H1 (cell line): ENCODE measurements at regions not wholly inside any gene's neighbourhood (a gene's known extent, or its start where the extent isn't known, plus 50 kb on each side); places are given as distances from the start of the nearest gene placed in this dataset.

ENCODE experiments used
- CTCF ChIA-PET: fragments of 300-600 bp; sonication (Branson Sonifier 250); formaldehyde crosslinking; loops from one replicate; lab custom pipeline; 2021; ENCODE audit not compliant: partially characterized antibody; lab: Charles Lee
- POLR2A ChIA-PET: fragments of 300-600 bp; sonication (Branson Sonifier 250); formaldehyde crosslinking; loops from one replicate; lab custom pipeline; 2021; ENCODE audit warnings: inconsistent platforms; ENCODE audit not compliant: partially characterized antibody; lab: Charles Lee
- DNase-seq, 2 experiments: peaks; one replicate each; pipeline versions ENCODE4 v3.0.0 to v3.0.0-alpha.2; 2010 to 2022; ENCODE audit warnings: low spot score in 2 of 2, low read depth in 1 of 2, mixed read lengths in 1 of 2
- FAIRE-seq: peaks from 2 replicates; lab custom pipeline; 2011; peaks lifted over from hg19 to GRCh38; lab: Jason Lieb, UNC
- H2AFZ ChIP-seq: 2 replicates; pipeline ENCODE4 v1.8.1; 2012; ENCODE audit warnings: low read length, inconsistent platforms
- H2AK5ac ChIP-seq: 2 replicates; pipeline ENCODE4 v1.6.1; 2013; ENCODE audit warnings: low read depth, low read length
- H2BK120ac ChIP-seq: replicated peaks from 2 replicates; pipeline ENCODE3; 2013; ENCODE audit warnings: low read depth, low read length, inconsistent platforms
- H2BK12ac ChIP-seq: 2 replicates; pipeline ENCODE4 v1.6.1; 2013; ENCODE audit warnings: low read depth, low read length
- H2BK15ac ChIP-seq: 2 replicates; pipeline ENCODE4 v1.6.1; 2013; ENCODE audit warnings: low read length
- H2BK20ac ChIP-seq: 2 replicates; pipeline ENCODE4 v1.6.1; 2013; ENCODE audit warnings: low read length
- H2BK5ac ChIP-seq: 2 replicates; pipeline ENCODE4 v1.6.1; 2013; ENCODE audit warnings: low read depth, low read length
- H3K14ac ChIP-seq: 2 replicates; pipeline ENCODE4 v1.6.1; 2013; ENCODE audit warnings: inconsistent platforms; ENCODE audit not compliant: insufficient read length
- H3K18ac ChIP-seq: 2 replicates; pipeline ENCODE4 v1.6.1; 2013; ENCODE audit warnings: low read length; ENCODE audit errors: extremely low read depth
- H3K23ac ChIP-seq: 2 replicates; pipeline ENCODE4 v1.6.1; 2013; ENCODE audit warnings: inconsistent platforms; ENCODE audit not compliant: insufficient read length
- H3K23me2 ChIP-seq: 2 replicates; pipeline ENCODE4 v1.6.1; 2013; ENCODE audit warnings: low read depth, low read length
- H3K27ac ChIP-seq: 2 replicates; pipeline ENCODE4 v1.6.1; 2011; ENCODE audit warnings: low read depth, low read length, inconsistent platforms
- H3K27me3 ChIP-seq, 4 experiments: replicated peaks in 1 of 4; 1 replicate in 1 of 4; 2 replicates in 3 of 4; pipeline versions ENCODE4 v1.6.1 to v1.8.1; 2011 to 2013; ENCODE audit warnings: low read length in 3 of 4, mild to moderate bottlenecking in 3 of 4, inconsistent platforms in 2 of 4, mixed read lengths in 2 of 4, moderate library complexity in 1 of 4; ENCODE audit not compliant: control insufficient read depth in 3 of 4, insufficient read depth in 3 of 4; ENCODE audit errors: extremely low read depth in 1 of 4
- H3K36me3 ChIP-seq, 4 experiments: 2 replicates each; pipeline versions ENCODE4 v1.6.1 to v1.8.1; 2011 to 2013; ENCODE audit warnings: mild to moderate bottlenecking in 4 of 4, low read length in 3 of 4, moderate library complexity in 2 of 4, control low read depth in 1 of 4, inconsistent platforms in 1 of 4; ENCODE audit not compliant: insufficient read depth in 4 of 4, control insufficient read depth in 2 of 4
- H3K4ac ChIP-seq: replicated peaks from 2 replicates; pipeline ENCODE3; 2013; ENCODE audit warnings: low read length, low read depth, mixed read lengths, inconsistent platforms; ENCODE audit not compliant: insufficient read length
- H3K4me1 ChIP-seq, 4 experiments: replicated peaks in 1 of 4; 1 replicate in 1 of 4; 2 replicates in 3 of 4; pipeline versions ENCODE4 v1.6.1 to v1.8.1; 2011 to 2013; ENCODE audit warnings: low read length in 3 of 4, inconsistent platforms in 2 of 4, mixed read lengths in 1 of 4; ENCODE audit not compliant: insufficient read depth in 4 of 4, control insufficient read depth in 3 of 4
- H3K4me2 ChIP-seq, 2 experiments: 2 replicates each; pipeline versions ENCODE4 v1.6.1 to v1.8.1; 2011 to 2013; ENCODE audit warnings: low read depth in 2 of 2, low read length in 2 of 2, control low read depth in 1 of 2, inconsistent platforms in 1 of 2, mild to moderate bottlenecking in 1 of 2; ENCODE audit not compliant: insufficient read depth in 1 of 2
- H3K4me3 ChIP-seq, 4 experiments: fragments of 200-600, 300-600 bp in 1 of 4; sonication (generic), shearing (Covaris generic), sonication (Bioruptor Twin) in 1 of 4; 2 replicates each; pipeline versions ENCODE4 v1.5.1 to v1.8.1; 2011 to 2016; ENCODE audit warnings: low read length in 4 of 4, low read depth in 3 of 4, control low read depth in 2 of 4, inconsistent platforms in 2 of 4, mild to moderate bottlenecking in 2 of 4, mixed read lengths in 1 of 4, moderate library complexity in 1 of 4; ENCODE audit not compliant: insufficient read depth in 2 of 4; ENCODE audit errors: extremely low read depth in 1 of 4
- H3K56ac ChIP-seq: replicated peaks from 2 replicates; pipeline ENCODE3; 2013; ENCODE audit warnings: low read depth, mild to moderate bottlenecking, mixed read lengths, low read length, inconsistent platforms; ENCODE audit not compliant: insufficient read length
- H3K79me1 ChIP-seq: 2 replicates; pipeline ENCODE4 v1.6.1; 2013; ENCODE audit warnings: low read depth, low read length, control low read depth
- H3K79me2 ChIP-seq, 2 experiments: 2 replicates each; pipeline versions ENCODE4 v1.6.1 to v1.8.1; 2012 to 2013; ENCODE audit warnings: low read length in 2 of 2, mild to moderate bottlenecking in 2 of 2, inconsistent platforms in 1 of 2; ENCODE audit not compliant: insufficient read depth in 2 of 2, control insufficient read depth in 1 of 2
- H3K9ac ChIP-seq, 4 experiments: replicated peaks in 1 of 4; 1 replicate in 1 of 4; 2 replicates in 3 of 4; pipeline versions ENCODE4 v1.6.1 to v1.8.1; 2011 to 2013; ENCODE audit warnings: low read depth in 3 of 4, low read length in 3 of 4, control low read depth in 2 of 4, mild to moderate bottlenecking in 2 of 4, moderate library complexity in 2 of 4, inconsistent platforms in 1 of 4; ENCODE audit errors: extremely low read depth in 1 of 4
- H3K9me3 ChIP-seq, 2 experiments: 2 replicates each; pipeline versions ENCODE4 v1.6.1 to v1.8.1; 2012 to 2013; ENCODE audit warnings: mild to moderate bottlenecking in 2 of 2, moderate library complexity in 2 of 2, control low read depth in 1 of 2, inconsistent platforms in 1 of 2, low read depth in 1 of 2, low read length in 1 of 2, mixed read lengths in 1 of 2; ENCODE audit not compliant: insufficient read depth in 2 of 2
- H4K20me1 ChIP-seq, 2 experiments: replicated peaks in 1 of 2; 2 replicates each; pipeline versions ENCODE3 to v1.8.1; 2011 to 2013; ENCODE audit warnings: inconsistent platforms in 2 of 2, low read length in 2 of 2, mild to moderate bottlenecking in 1 of 2; ENCODE audit not compliant: insufficient read depth in 2 of 2, control insufficient read depth in 1 of 2
- H4K5ac ChIP-seq: 2 replicates; pipeline ENCODE4 v1.6.1; 2013; ENCODE audit warnings: low read length, low read depth, mixed read lengths, inconsistent platforms; ENCODE audit not compliant: insufficient read length
- H4K8ac ChIP-seq: 2 replicates; pipeline ENCODE4 v1.8.0; 2013; ENCODE audit warnings: mild to moderate bottlenecking, moderate library complexity, low read length, inconsistent platforms; ENCODE audit not compliant: insufficient read depth; ENCODE audit errors: extremely low read depth
- H4K91ac ChIP-seq: replicated peaks from 2 replicates; pipeline ENCODE3; 2013; ENCODE audit warnings: low read length, mixed read lengths, inconsistent platforms; ENCODE audit not compliant: insufficient read length
- ASH2L ChIP-seq: fragments of 200-600, 300-600 bp; sonication (generic); IDR thresholded peaks from one replicate; pipeline ENCODE4 v1.7.1; 2017; ENCODE audit warnings: low read length
- BCL11A ChIP-seq, 2 experiments: IDR thresholded peaks; one replicate each; pipeline ENCODE4 v1.6.1; 2011; ENCODE audit warnings: low read depth in 2 of 2, low read length in 2 of 2, mild to moderate bottlenecking in 2 of 2
- EGR1 ChIP-seq: IDR thresholded peaks from 2 replicates; pipeline ENCODE4 v1.6.1; 2011; ENCODE audit warnings: low read depth, low read length, borderline replicate concordance
- EP300 ChIP-seq, 2 experiments: IDR thresholded peaks; 1 replicate in 1 of 2; 2 replicates in 1 of 2; pipeline ENCODE4 v1.6.1; 2011 to 2012; ENCODE audit warnings: low read depth in 2 of 2, low read length in 2 of 2, mild to moderate bottlenecking in 2 of 2, borderline replicate concordance in 1 of 2, inconsistent platforms in 1 of 2, moderate library complexity in 1 of 2
- POLR2A ChIP-seq, 2 experiments: IDR thresholded peaks; 1 replicate in 1 of 2; 2 replicates in 1 of 2; pipeline ENCODE4 v1.6.1; 2011; ENCODE audit warnings: low read depth in 2 of 2, low read length in 2 of 2, mild to moderate bottlenecking in 2 of 2; ENCODE audit errors: control extremely low read depth in 1 of 2
- POU5F1 ChIP-seq: IDR thresholded peaks from 2 replicates; pipeline ENCODE4 v1.6.1; 2011; ENCODE audit warnings: low read depth, mild to moderate bottlenecking, low read length, moderate library complexity
- RAD21 ChIP-seq, 2 experiments: IDR thresholded peaks in 1 of 2; conservative IDR thresholded peaks in 1 of 2; 2 replicates each; pipeline ENCODE4 v1.6.1; 2011; ENCODE audit warnings: low read depth in 2 of 2, low read length in 2 of 2, improper control_type of control experiment in 1 of 2, inconsistent platforms in 1 of 2, mild to moderate bottlenecking in 1 of 2, moderate library complexity in 1 of 2
- RBBP5 ChIP-seq: IDR thresholded peaks from 2 replicates; pipeline ENCODE4 v1.7.1; 2012; ENCODE audit warnings: low read depth, mild to moderate bottlenecking, inconsistent platforms, low read length, moderate library complexity, borderline replicate concordance
- SIRT6 ChIP-seq: IDR thresholded peaks from one replicate; pipeline ENCODE4 v1.7.1; 2012; ENCODE audit warnings: low read length, inconsistent platforms
- SRF ChIP-seq: IDR thresholded peaks from 2 replicates; pipeline ENCODE4 v1.6.1; 2011; ENCODE audit warnings: mild to moderate bottlenecking, low read depth, low read length, moderate library complexity
- TAF1 ChIP-seq: IDR thresholded peaks from 2 replicates; pipeline ENCODE4 v1.6.1; 2011; ENCODE audit warnings: mild to moderate bottlenecking, low read depth, low read length
- TAF7 ChIP-seq: optimal IDR thresholded peaks from 2 replicates; pipeline ENCODE3; 2011; ENCODE audit warnings: low read depth, mild to moderate bottlenecking, inconsistent platforms, low read length, moderate library complexity, borderline replicate concordance

DNA sequence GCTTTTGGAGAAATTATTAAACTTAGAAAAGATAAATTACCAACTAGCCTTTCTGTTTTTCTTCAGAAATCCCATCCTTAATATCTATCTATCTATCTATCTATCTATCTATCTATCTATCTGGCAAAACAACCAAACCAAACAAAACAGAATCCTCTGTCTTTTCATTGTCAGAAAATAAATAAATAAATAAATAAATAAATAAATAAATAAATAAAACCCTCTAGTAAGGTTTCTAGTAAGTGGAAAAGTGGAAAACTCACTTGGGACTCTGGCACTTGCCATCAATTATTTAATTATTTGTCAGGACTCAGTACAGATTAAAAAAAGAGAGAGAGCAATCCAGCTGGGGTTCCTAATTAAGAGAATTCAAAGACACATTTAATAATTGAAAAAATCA, 556.2 kb upstream of the CHORDC1 start:
- Histone ChIP-seq H2BK15ac (no peak overlapping the region), H3K27ac (no peak overlapping the region), H2BK12ac (no peak overlapping the region), H3K9ac (no peak overlapping the region), H3K79me1 (no peaks in the 10 kb centered on the region), H3K4me3 (no peak overlapping the region), H3K23ac (no peak overlapping the region), H3K79me2 (no peaks in the 10 kb centered on the region), H3K23me2 (no peaks in the 10 kb centered on the region), H2BK20ac (no peak overlapping the region), H3K36me3 (no peaks in the 10 kb centered on the region), H4K91ac (no peak overlapping the region), H3K18ac (no peak overlapping the region), H3K4me2 (no peak overlapping the region), H2AFZ (no peak overlapping the region), H4K20me1 (no peaks in the 10 kb centered on the region), H3K4ac (no peak overlapping the region), H3K9me3 (peaks cover 0 to 4% of the 10 kb centered on the region in 2 experiments; a peak in 1 of 4 replicates), H2BK120ac (no peak overlapping the region), H3K4me1 (peaks cover 0 to 3% (median 2%) of the 10 kb centered on the region in 4 experiments; a peak in 4 of 7 replicates), H3K56ac (no peak overlapping the region), H2BK5ac (no peak overlapping the region), H3K27me3 (no peaks in the 10 kb centered on the region), H4K5ac (no peak overlapping the region), H2AK5ac (no peak overlapping the region), H3K14ac (no peak overlapping the region), H4K8ac (no peak overlapping the region)
- TF ChIP-seq POLR2A (IDR thresholded peaks at IDR 0.05; ENCODE audit: control extremely low read depth in 1 of 2, low read depth in 2 of 2, low read length in 2 of 2) (no peak), TAF7 (no peak), ASH2L (no peak), TAF1 (no peak), EP300 (IDR thresholded peaks at IDR 0.05; ENCODE audit: borderline replicate concordance in 1 of 2, low read depth in 2 of 2, low read length in 2 of 2) (no peak), RAD21 (IDR thresholded peaks at IDR 0.05 in 1 of 2, conservative IDR thresholded peaks at IDR 0.05 in 1 of 2; ENCODE audit: low read depth in 2 of 2, low read length in 2 of 2) (no peak), BCL11A (IDR thresholded peaks at IDR 0.05; ENCODE audit: low read depth in 2 of 2, low read length in 2 of 2) (no peak), SIRT6 (no peak), EGR1 (no peak), SRF (no peak), POU5F1 (no peak), RBBP5 (no peak)
- CTCF ChIA-PET, result interaction anchor here (1.1 kb wide), 1 partner anchor 11 kb away, joined by 4 read pairs; no protein-coding TSS in a partner anchor
- DNase-seq, result no peak
- POLR2A ChIA-PET, result no interaction called here
- FAIRE-seq, result no peak
